ENCODE measurements at regions not wholly inside any gene's neighbourhood (a gene's known extent, or its start where the extent isn't known, plus 50 kb on each side); places are given as distances from the start of the nearest gene placed in this dataset.

DNA sequence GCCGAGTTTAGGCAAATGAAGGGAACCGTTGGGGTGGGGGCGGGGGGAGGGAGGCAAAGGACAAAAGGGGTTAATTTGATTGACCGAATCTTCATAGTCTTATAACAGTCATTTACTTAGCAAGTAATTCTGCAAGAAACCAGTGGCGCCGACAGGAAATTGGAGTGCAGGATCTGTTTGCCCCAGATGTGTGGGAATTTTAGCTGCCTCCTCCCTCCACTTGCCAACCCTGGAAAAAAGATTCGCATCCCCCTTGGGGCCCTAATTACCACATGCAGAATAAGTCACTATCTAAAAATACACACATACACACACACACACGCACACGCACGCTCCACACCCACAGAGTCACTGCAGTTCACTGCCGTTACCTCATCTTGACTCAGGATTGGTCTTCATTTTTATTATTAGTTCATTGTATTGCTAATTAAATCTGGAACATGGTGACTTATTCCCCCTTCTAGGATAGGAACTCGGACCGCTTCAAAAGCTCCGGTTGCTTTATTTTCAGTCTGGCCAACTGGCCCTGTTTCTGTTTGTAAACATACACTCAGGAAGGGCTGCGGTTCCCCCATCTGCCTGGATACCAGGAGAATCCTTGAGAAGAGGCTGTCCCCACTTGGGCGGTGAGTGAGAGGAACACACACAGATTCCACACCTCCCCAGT, 241.6 kb upstream of the SALL1 start:
- ATAC-seq (ENCODE audit: low read depth) = peak; percentile 73
- H2BK20ac ChIP-seq (ENCODE audit: low read depth, low read length) = peak overlapping the region; percentile 41; the same call in 1 of the 2 replicates
- H4K91ac ChIP-seq (ENCODE audit: insufficient read depth, low read depth, low read length) = peak overlapping the region; percentile 61; the same call in 1 of the 2 replicates
- H3K27me3 ChIP-seq (ENCODE audit: control insufficient read depth, insufficient read depth, low read length) = no peaks in the 10 kb centered on the region
- no peak overlapping the region for H2AK9ac ChIP-seq (replicated peaks; ENCODE audit: low read depth, low read length, poor library complexity)
- intact Hi-C loops (cut with micrococcal nuclease) = loop anchor here (10.0 kb wide), 1 partner anchor 238 kb away; the partner anchor contains the start of gene SALL1
- 40% methylated on average over 3 of the region's 16 CpGs; no CpG with 5 or more reads in 1 of the 2 experiments for WGBS, 2 experiments (ENCODE audit: extremely low coverage in 2 of 2, insufficient read length in 1 of 2)
- peak overlapping the region; percentile 38 for H3K4ac ChIP-seq (ENCODE audit: low read depth, low read length)
- in situ Hi-C loops (cut with MboI; ENCODE audit: low sequenced_read_pairs) = no loop called here
- peaks cover 2% of the 10 kb centered on the region for H3K9me1 ChIP-seq (ENCODE audit: insufficient read depth, low read length)
- dilution Hi-C loops (cut with HindIII; ENCODE audit: low sequenced_read_pairs, unreplicated experiment) = no loop called here
- H3K9ac ChIP-seq (ENCODE audit: low read depth, low read length) = no peak overlapping the region
- no peak overlapping the region for H3K23ac ChIP-seq (ENCODE audit: low read depth, low read length)
- H3K18ac ChIP-seq (ENCODE audit: low read depth, low read length) = no peak overlapping the region; the same call in 1 of the 2 replicates
- BruUV-seq (replicated peaks) = no TSS peak
- DNase-seq = peak; percentile 85
- ChIA-PET CTCF (interaction anchor here (1.6 kb wide), 1 partner anchor 11 kb away, joined by 4 read pairs; no protein-coding TSS in a partner anchor), POLR2A (ENCODE audit: unreplicated experiment) (no interaction called here)
- H2AK5ac ChIP-seq (ENCODE audit: low read depth, low read length) = no peak overlapping the region
- peaks cover 7% of the 10 kb centered on the region; the same call in 1 of the 2 replicates for H3K4me1 ChIP-seq (ENCODE audit: control insufficient read depth, insufficient read depth, low read length)
- H3K4me3 ChIP-seq (ENCODE audit: insufficient read depth, low read depth, low read length) = no peak overlapping the region
- H3K56ac ChIP-seq (ENCODE audit: extremely low read depth, insufficient read depth, low read length) = no peak overlapping the region
- no peak overlapping the region for H3K27ac ChIP-seq (ENCODE audit: insufficient read depth, low read length)
- peak overlapping the region; percentile 13; the same call in 1 of the 2 replicates for H3K4me2 ChIP-seq (ENCODE audit: low read depth, low read length)
- H3K14ac ChIP-seq (replicated peaks; ENCODE audit: low read depth, low read length) = peak overlapping the region; percentile 21; the same call in 1 of the 2 replicates
- H3K79me1 ChIP-seq (ENCODE audit: low read depth in 1 of 2, low read length in 2 of 2) = no peaks in the 10 kb centered on the region
- peak overlapping the region in 1 of 2 experiments; percentile 20; a peak in 1 of 4 replicates for H4K8ac ChIP-seq (ENCODE audit: low read depth in 2 of 2, low read length in 2 of 2)
- TF ChIP-seq USF2 (IDR thresholded peaks at IDR 0.05; ENCODE audit: low read depth, low read length) (no peak), BHLHE40 (IDR thresholded peaks at IDR 0.05; ENCODE audit: low read depth, low read length) (peak; percentile 85), CEBPB (IDR thresholded peaks at IDR 0.05; ENCODE audit: low read depth, low read length) (peak; percentile 70), FOS (IDR thresholded peaks at IDR 0.05; ENCODE audit: low read depth, low read length) (peak; percentile 53; the same call in 1 of the 2 replicates), ELK1 (IDR thresholded peaks at IDR 0.05; ENCODE audit: borderline replicate concordance, low read depth, low read length) (no peak)
- H2AFZ ChIP-seq (replicated peaks; ENCODE audit: low read length, poor library complexity) = peak overlapping the region; percentile 71
- no peak overlapping the region for H4K5ac ChIP-seq (ENCODE audit: low read depth, low read length)
- no peaks in the 10 kb centered on the region for H4K20me1 ChIP-seq (ENCODE audit: insufficient read depth, low read length)
- H2BK5ac ChIP-seq (ENCODE audit: low read depth, low read length, poor library complexity, severe bottlenecking) = peak overlapping the region; percentile 31
- no peaks in the 10 kb centered on the region for H3K36me3 ChIP-seq (ENCODE audit: control insufficient read depth, insufficient read depth, low read length)
- no peak overlapping the region for H2BK15ac ChIP-seq (ENCODE audit: low read depth, low read length)
- peak overlapping the region; percentile 54; the same call in 1 of the 2 replicates for H2BK120ac ChIP-seq (ENCODE audit: low read depth, low read length)
- H3K9me3 ChIP-seq (ENCODE audit: control insufficient read depth, insufficient read depth, low read length) = peaks cover 2% of the 10 kb centered on the region; the same call in 1 of the 2 replicates

Measured in IMR-90 (cell line).